NCI-H1930 (cell line): ENCODE measurements at regions not wholly inside any gene's neighbourhood (a gene's known extent, or its start where the extent isn't known, plus 50 kb on each side); places are given as distances from the start of the nearest gene placed in this dataset.

Experiments used
- DNase-seq, 2 experiments: peaks; one replicate each; lab custom pipeline; 2025; lab: John Stamatoyannopoulos, UW

GRCh38 chr2:163266772-163267171 is 428.2 kb upstream of the KCNH7 start:
- no peak for DNase-seq

- DNase-seq: no peak
Observed at GRCh38 chr2:163265562-163265961, 427.0 kb upstream of the KCNH7 start.

- no peak for DNase-seq
Observed at GRCh38 chr2:163264341-163264740, 425.8 kb upstream of the KCNH7 start.

GRCh38 chr2:163259489-163259888 is 420.9 kb upstream of the KCNH7 start:
- no peak for DNase-seq

- no peak for DNase-seq
Observed at GRCh38 chr2:163255086-163255485, 416.5 kb upstream of the KCNH7 start.

GRCh38 chr2:163253621-163254285 is 415.2 kb upstream of the KCNH7 start:
- DNase-seq: no peak

- DNase-seq: no peak
Observed at GRCh38 chr2:163252199-163252598, 413.6 kb upstream of the KCNH7 start.

GRCh38 chr2:163248376-163249253 is 410.0 kb upstream of the KCNH7 start:
- DNase-seq: no peak

GRCh38 chr2:163247847-163248220 is 409.3 kb upstream of the KCNH7 start:
- DNase-seq: no peak

- DNase-seq: no peak
Observed at GRCh38 chr2:163247156-163247846, 408.7 kb upstream of the KCNH7 start.

- DNase-seq: no peak
Observed at GRCh38 chr2:163246135-163246534, 407.6 kb upstream of the KCNH7 start.

- no peak for DNase-seq
Observed at GRCh38 chr2:163236553-163236952, 398.0 kb upstream of the KCNH7 start.

- DNase-seq: no peak
Observed at GRCh38 chr2:163231666-163232065, 393.1 kb upstream of the KCNH7 start.

GRCh38 chr2:163213661-163214081 is 375.1 kb upstream of the KCNH7 start:
- DNase-seq: no peak

- no peak for DNase-seq
Observed at GRCh38 chr2:163210430-163210918, 371.9 kb upstream of the KCNH7 start.

GRCh38 chr2:163207693-163208370 is 369.3 kb upstream of the KCNH7 start:
- DNase-seq: no peak

- no peak for DNase-seq
Observed at GRCh38 chr2:163205589-163206254, 367.2 kb upstream of the KCNH7 start.

- DNase-seq: no peak
Observed at GRCh38 chr2:163200741-163201140, 362.2 kb upstream of the KCNH7 start.

GRCh38 chr2:163198972-163199371 is 360.4 kb upstream of the KCNH7 start:
- DNase-seq: no peak

- no peak for DNase-seq
Observed at GRCh38 chr2:163198007-163198406, 359.4 kb upstream of the KCNH7 start.

GRCh38 chr2:163191372-163191771 is 352.8 kb upstream of the KCNH7 start:
- DNase-seq: peak in 1 of 2 experiments; percentile 12
